H1 (cell line): ENCODE measurements at regions not wholly inside any gene's neighbourhood (a gene's known extent, or its start where the extent isn't known, plus 50 kb on each side); places are given as distances from the start of the nearest gene placed in this dataset.

Source experiments
- ASH2L ChIP-seq: fragments of 200-600, 300-600 bp; sonication (generic); IDR thresholded peaks from one replicate; pipeline ENCODE4 v1.7.1; 2017; ENCODE audit warnings: low read length
- BCL11A ChIP-seq, 2 experiments: IDR thresholded peaks; one replicate each; pipeline ENCODE4 v1.6.1; 2011; ENCODE audit warnings: low read depth in 2 of 2, low read length in 2 of 2, mild to moderate bottlenecking in 2 of 2
- CREB1 ChIP-seq: IDR thresholded peaks from 2 replicates; pipeline ENCODE4 v1.6.1; 2012; ENCODE audit warnings: inconsistent platforms
- CTBP2 ChIP-seq: IDR thresholded peaks from 2 replicates; pipeline ENCODE4 v1.7.0; 2011; ENCODE audit warnings: borderline replicate concordance, mild to moderate bottlenecking, moderate library complexity, mixed read lengths, low read length; ENCODE audit not compliant: insufficient read depth, insufficient read length
- HDAC2 ChIP-seq, 2 experiments: fragments of 300-600 bp in 1 of 2; sonication (generic) in 1 of 2; IDR thresholded peaks; 2 replicates each; pipeline ENCODE4 v1.6.1; 2011 to 2012; ENCODE audit warnings: low read depth in 2 of 2, low read length in 2 of 2, mild to moderate bottlenecking in 2 of 2, moderate library complexity in 2 of 2, borderline replicate concordance in 1 of 2, inconsistent platforms in 1 of 2
- RXRA ChIP-seq: IDR thresholded peaks from 2 replicates; pipeline ENCODE4 v1.6.1; 2011; ENCODE audit warnings: low read depth, mild to moderate bottlenecking, low read length, moderate library complexity; ENCODE audit not compliant: insufficient read depth
- SIX5 ChIP-seq: IDR thresholded peaks from 2 replicates; pipeline ENCODE4 v1.6.1; 2011; ENCODE audit warnings: mild to moderate bottlenecking, low read depth, low read length
- SP2 ChIP-seq: IDR thresholded peaks from 2 replicates; pipeline ENCODE4 v1.6.1; 2012; ENCODE audit warnings: mild to moderate bottlenecking, low read length, inconsistent platforms
- SRF ChIP-seq: IDR thresholded peaks from 2 replicates; pipeline ENCODE4 v1.6.1; 2011; ENCODE audit warnings: mild to moderate bottlenecking, low read depth, low read length, moderate library complexity
- TBP ChIP-seq: IDR thresholded peaks from 2 replicates; pipeline ENCODE4 v1.6.1; 2011; ENCODE audit warnings: low read depth, low read length, improper control_type of control experiment
- USF2 ChIP-seq: IDR thresholded peaks from 2 replicates; pipeline ENCODE4 v1.6.1; 2011; ENCODE audit warnings: low read length, improper control_type of control experiment
- TF ChIP-seq, protein P1 (sequence below): fragments of 300-600 bp; sonication (generic); IDR thresholded peaks from 2 replicates; pipeline ENCODE4 v1.7.1; 2012; ENCODE audit warnings: low read length, moderate library complexity, mild to moderate bottlenecking, inconsistent platforms; ENCODE audit not compliant: insufficient replicate concordance

- TF ChIP-seq, protein P1, sequence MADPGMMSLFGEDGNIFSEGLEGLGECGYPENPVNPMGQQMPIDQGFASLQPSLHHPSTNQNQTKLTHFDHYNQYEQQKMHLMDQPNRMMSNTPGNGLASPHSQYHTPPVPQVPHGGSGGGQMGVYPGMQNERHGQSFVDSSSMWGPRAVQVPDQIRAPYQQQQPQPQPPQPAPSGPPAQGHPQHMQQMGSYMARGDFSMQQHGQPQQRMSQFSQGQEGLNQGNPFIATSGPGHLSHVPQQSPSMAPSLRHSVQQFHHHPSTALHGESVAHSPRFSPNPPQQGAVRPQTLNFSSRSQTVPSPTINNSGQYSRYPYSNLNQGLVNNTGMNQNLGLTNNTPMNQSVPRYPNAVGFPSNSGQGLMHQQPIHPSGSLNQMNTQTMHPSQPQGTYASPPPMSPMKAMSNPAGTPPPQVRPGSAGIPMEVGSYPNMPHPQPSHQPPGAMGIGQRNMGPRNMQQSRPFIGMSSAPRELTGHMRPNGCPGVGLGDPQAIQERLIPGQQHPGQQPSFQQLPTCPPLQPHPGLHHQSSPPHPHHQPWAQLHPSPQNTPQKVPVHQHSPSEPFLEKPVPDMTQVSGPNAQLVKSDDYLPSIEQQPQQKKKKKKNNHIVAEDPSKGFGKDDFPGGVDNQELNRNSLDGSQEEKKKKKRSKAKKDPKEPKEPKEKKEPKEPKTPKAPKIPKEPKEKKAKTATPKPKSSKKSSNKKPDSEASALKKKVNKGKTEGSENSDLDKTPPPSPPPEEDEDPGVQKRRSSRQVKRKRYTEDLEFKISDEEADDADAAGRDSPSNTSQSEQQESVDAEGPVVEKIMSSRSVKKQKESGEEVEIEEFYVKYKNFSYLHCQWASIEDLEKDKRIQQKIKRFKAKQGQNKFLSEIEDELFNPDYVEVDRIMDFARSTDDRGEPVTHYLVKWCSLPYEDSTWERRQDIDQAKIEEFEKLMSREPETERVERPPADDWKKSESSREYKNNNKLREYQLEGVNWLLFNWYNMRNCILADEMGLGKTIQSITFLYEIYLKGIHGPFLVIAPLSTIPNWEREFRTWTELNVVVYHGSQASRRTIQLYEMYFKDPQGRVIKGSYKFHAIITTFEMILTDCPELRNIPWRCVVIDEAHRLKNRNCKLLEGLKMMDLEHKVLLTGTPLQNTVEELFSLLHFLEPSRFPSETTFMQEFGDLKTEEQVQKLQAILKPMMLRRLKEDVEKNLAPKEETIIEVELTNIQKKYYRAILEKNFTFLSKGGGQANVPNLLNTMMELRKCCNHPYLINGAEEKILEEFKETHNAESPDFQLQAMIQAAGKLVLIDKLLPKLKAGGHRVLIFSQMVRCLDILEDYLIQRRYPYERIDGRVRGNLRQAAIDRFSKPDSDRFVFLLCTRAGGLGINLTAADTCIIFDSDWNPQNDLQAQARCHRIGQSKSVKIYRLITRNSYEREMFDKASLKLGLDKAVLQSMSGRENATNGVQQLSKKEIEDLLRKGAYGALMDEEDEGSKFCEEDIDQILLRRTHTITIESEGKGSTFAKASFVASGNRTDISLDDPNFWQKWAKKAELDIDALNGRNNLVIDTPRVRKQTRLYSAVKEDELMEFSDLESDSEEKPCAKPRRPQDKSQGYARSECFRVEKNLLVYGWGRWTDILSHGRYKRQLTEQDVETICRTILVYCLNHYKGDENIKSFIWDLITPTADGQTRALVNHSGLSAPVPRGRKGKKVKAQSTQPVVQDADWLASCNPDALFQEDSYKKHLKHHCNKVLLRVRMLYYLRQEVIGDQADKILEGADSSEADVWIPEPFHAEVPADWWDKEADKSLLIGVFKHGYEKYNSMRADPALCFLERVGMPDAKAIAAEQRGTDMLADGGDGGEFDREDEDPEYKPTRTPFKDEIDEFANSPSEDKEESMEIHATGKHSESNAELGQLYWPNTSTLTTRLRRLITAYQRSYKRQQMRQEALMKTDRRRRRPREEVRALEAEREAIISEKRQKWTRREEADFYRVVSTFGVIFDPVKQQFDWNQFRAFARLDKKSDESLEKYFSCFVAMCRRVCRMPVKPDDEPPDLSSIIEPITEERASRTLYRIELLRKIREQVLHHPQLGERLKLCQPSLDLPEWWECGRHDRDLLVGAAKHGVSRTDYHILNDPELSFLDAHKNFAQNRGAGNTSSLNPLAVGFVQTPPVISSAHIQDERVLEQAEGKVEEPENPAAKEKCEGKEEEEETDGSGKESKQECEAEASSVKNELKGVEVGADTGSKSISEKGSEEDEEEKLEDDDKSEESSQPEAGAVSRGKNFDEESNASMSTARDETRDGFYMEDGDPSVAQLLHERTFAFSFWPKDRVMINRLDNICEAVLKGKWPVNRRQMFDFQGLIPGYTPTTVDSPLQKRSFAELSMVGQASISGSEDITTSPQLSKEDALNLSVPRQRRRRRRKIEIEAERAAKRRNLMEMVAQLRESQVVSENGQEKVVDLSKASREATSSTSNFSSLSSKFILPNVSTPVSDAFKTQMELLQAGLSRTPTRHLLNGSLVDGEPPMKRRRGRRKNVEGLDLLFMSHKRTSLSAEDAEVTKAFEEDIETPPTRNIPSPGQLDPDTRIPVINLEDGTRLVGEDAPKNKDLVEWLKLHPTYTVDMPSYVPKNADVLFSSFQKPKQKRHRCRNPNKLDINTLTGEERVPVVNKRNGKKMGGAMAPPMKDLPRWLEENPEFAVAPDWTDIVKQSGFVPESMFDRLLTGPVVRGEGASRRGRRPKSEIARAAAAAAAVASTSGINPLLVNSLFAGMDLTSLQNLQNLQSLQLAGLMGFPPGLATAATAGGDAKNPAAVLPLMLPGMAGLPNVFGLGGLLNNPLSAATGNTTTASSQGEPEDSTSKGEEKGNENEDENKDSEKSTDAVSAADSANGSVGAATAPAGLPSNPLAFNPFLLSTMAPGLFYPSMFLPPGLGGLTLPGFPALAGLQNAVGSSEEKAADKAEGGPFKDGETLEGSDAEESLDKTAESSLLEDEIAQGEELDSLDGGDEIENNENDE, result no peak
- TF ChIP-seq HDAC2 (IDR thresholded peaks at IDR 0.05; ENCODE audit: borderline replicate concordance in 1 of 2, low read depth in 2 of 2, low read length in 2 of 2) (no peak), CREB1 (no peak), SP2 (no peak), USF2 (no peak), RXRA (no peak), TBP (no peak), ASH2L (no peak), SRF (no peak), CTBP2 (no peak), BCL11A (IDR thresholded peaks at IDR 0.05; ENCODE audit: low read depth in 2 of 2, low read length in 2 of 2) (no peak), SIX5 (no peak)
These were observed 58.5 kb upstream of the FOXP2 start (continued) for GRCh38 chr7:114356133-114356532.
